ENCODE measurements at regions not wholly inside any gene's neighbourhood (a gene's known extent, or its start where the extent isn't known, plus 50 kb on each side); places are given as distances from the start of the nearest gene placed in this dataset.

DNA sequence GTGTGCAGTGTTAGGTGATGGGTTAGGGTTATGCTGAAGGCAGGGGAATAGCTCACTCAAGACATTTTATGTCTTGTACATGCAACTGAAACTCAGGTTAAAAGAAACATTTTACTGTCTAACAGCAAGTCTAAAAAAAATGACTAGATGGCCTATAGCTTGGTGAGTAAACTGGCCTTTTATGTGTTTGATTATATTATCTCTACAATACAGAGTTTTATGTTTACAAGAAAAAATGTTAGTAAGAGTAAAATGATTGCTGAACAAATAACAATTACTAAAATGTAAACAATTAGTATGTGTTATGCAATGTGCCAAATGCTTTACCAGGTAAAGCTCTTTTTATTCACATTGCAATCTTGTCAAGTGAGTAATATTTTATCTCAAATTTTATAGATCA lies 1039.6 kb downstream of the ROBO2 start:
- Histone ChIP-seq H3K4me1 (ENCODE audit: insufficient read depth, poor library complexity, severe bottlenecking) (no peaks in the 10 kb centered on the region), H3K27me3 (ENCODE audit: insufficient read depth, poor library complexity, severe bottlenecking) (no peaks in the 10 kb centered on the region), H3K4me3 (ENCODE audit: severe bottlenecking) (no peak overlapping the region), H3K36me3 (ENCODE audit: low read depth) (no peaks in the 10 kb centered on the region), H3K27ac (ENCODE audit: poor library complexity, severe bottlenecking) (no peak overlapping the region), H3K9me3 (ENCODE audit: severe bottlenecking) (no peaks in the 10 kb centered on the region)
- DNase-seq (ENCODE audit: low spot score) = no peak
- TF ChIP-seq, protein P1, sequence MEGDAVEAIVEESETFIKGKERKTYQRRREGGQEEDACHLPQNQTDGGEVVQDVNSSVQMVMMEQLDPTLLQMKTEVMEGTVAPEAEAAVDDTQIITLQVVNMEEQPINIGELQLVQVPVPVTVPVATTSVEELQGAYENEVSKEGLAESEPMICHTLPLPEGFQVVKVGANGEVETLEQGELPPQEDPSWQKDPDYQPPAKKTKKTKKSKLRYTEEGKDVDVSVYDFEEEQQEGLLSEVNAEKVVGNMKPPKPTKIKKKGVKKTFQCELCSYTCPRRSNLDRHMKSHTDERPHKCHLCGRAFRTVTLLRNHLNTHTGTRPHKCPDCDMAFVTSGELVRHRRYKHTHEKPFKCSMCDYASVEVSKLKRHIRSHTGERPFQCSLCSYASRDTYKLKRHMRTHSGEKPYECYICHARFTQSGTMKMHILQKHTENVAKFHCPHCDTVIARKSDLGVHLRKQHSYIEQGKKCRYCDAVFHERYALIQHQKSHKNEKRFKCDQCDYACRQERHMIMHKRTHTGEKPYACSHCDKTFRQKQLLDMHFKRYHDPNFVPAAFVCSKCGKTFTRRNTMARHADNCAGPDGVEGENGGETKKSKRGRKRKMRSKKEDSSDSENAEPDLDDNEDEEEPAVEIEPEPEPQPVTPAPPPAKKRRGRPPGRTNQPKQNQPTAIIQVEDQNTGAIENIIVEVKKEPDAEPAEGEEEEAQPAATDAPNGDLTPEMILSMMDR (IDR thresholded peaks at IDR 0.05; ENCODE audit: poor library complexity, severe bottlenecking) = no peak
- ATAC-seq (ENCODE audit: low read depth) = no peak

DNA sequence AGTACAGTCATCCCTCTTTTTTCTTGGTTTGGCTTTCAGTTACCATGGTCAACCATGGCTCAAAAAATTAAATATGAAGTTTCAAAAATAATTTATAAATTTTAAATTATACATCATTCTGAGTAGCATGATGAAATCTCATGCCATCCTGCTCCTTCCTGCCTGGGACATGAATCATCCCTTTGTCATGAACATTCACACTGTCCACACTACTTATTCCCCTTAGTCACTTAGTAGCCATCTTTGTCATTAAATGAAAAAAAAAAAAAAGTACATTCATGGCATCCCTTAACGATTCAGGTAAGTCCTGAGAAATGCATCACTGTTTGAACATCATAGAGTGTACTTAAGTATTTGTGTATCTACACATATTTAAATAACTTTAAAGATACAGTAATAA lies 1046.3 kb downstream of the ROBO2 start:
- Histone ChIP-seq H3K4me1 (ENCODE audit: insufficient read depth, poor library complexity, severe bottlenecking) (peaks cover 6% of the 10 kb centered on the region), H3K9me3 (ENCODE audit: severe bottlenecking) (no peaks in the 10 kb centered on the region), H3K4me3 (ENCODE audit: severe bottlenecking) (no peak overlapping the region), H3K36me3 (ENCODE audit: low read depth) (no peaks in the 10 kb centered on the region), H3K27me3 (ENCODE audit: insufficient read depth, poor library complexity, severe bottlenecking) (no peaks in the 10 kb centered on the region), H3K27ac (ENCODE audit: poor library complexity, severe bottlenecking) (no peak overlapping the region)
- TF ChIP-seq, protein P1 (IDR thresholded peaks at IDR 0.05; ENCODE audit: poor library complexity, severe bottlenecking) = no peak
- ATAC-seq (ENCODE audit: low read depth) (0 out of 3 replicates have a peak, but pooled peaks have one; percentile 53), DNase-seq (ENCODE audit: low spot score) (no peak)

DNA sequence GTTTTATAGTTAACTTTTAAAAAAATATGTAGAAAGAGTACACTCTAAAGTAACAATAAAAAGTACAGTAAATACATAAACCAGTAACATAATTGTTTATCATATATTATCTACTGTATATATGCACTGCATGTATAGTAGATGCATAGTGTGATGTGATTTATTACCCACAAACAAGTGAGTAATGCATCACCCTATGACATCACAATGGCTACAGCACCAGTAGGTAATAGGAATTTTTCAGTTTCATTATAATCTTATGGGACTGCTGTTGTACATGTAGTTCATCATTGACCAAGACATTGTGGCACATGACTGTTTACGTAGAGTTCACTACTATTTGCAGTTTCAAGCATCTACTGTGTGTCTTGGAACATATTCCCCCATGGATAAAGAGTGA lies 1047.2 kb downstream of the ROBO2 start:
- H3K9me3 ChIP-seq (ENCODE audit: severe bottlenecking) = no peaks in the 10 kb centered on the region
- peaks cover 6% of the 10 kb centered on the region for H3K4me1 ChIP-seq (ENCODE audit: insufficient read depth, poor library complexity, severe bottlenecking)
- H3K27me3 ChIP-seq (ENCODE audit: insufficient read depth, poor library complexity, severe bottlenecking) = no peaks in the 10 kb centered on the region
- ATAC-seq (ENCODE audit: low read depth) = no peak
- no peak overlapping the region for H3K4me3 ChIP-seq (ENCODE audit: severe bottlenecking)
- DNase-seq (ENCODE audit: low spot score) = no peak
- H3K27ac ChIP-seq (ENCODE audit: poor library complexity, severe bottlenecking) = no peak overlapping the region
- TF ChIP-seq, protein P1 (IDR thresholded peaks at IDR 0.05; ENCODE audit: poor library complexity, severe bottlenecking) = no peak
- no peaks in the 10 kb centered on the region for H3K36me3 ChIP-seq (ENCODE audit: low read depth)

DNA sequence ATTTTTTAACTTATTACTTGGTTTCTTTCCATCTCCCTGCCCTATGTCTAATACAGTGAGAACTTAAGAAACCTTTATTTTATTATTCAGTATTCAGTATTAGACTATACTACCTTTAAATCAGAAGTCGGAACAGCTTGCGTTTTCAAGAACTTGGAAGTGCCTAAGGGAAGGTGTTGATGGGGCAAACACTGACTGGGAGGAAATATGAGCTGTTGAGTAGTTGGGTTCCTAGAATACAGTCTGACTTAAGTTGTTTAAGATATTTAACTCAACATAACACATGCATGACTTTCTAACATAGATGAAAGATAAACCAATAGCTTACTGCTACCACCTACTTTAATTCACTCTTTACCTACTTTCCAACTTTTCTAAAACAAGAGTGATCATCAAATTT lies 1048.1 kb downstream of the ROBO2 start:
- Histone ChIP-seq H3K4me3 (ENCODE audit: severe bottlenecking) (no peak overlapping the region), H3K27ac (ENCODE audit: poor library complexity, severe bottlenecking) (no peak overlapping the region), H3K27me3 (ENCODE audit: insufficient read depth, poor library complexity, severe bottlenecking) (no peaks in the 10 kb centered on the region), H3K4me1 (ENCODE audit: insufficient read depth, poor library complexity, severe bottlenecking) (peaks cover 6% of the 10 kb centered on the region), H3K9me3 (ENCODE audit: severe bottlenecking) (no peaks in the 10 kb centered on the region), H3K36me3 (ENCODE audit: low read depth) (no peaks in the 10 kb centered on the region)
- ATAC-seq (ENCODE audit: low read depth) (no peak), DNase-seq (ENCODE audit: low spot score) (no peak)
- TF ChIP-seq, protein P1 (IDR thresholded peaks at IDR 0.05; ENCODE audit: poor library complexity, severe bottlenecking) = no peak

DNA sequence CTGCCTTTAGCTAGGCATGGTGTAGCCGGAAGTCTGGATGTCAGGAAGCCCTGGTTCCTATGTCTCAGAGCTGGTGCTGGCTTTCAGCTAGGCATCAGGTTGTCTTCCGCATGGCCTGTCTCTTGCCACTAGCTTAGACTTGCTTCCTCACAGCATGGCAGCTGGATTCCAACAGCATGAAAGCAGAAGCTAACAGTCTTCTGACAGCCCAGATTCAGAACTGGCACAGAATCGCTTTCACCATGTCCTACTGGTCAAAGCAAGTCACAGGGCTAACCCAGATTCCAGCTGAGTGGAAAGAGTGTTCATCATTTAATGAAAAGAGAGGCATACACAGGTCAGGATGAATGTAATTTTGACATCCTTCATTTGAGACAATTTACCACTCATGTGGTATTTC lies 1050.5 kb downstream of the ROBO2 start:
- H3K27ac ChIP-seq (ENCODE audit: poor library complexity, severe bottlenecking) = no peak overlapping the region
- H3K27me3 ChIP-seq (ENCODE audit: insufficient read depth, poor library complexity, severe bottlenecking) = no peaks in the 10 kb centered on the region
- no peaks in the 10 kb centered on the region for H3K36me3 ChIP-seq (ENCODE audit: low read depth)
- DNase-seq (ENCODE audit: low spot score) = no peak
- no peak overlapping the region for H3K4me3 ChIP-seq (ENCODE audit: severe bottlenecking)
- peaks cover 6% of the 10 kb centered on the region for H3K4me1 ChIP-seq (ENCODE audit: insufficient read depth, poor library complexity, severe bottlenecking)
- TF ChIP-seq, protein P1 (IDR thresholded peaks at IDR 0.05; ENCODE audit: poor library complexity, severe bottlenecking) = no peak
- H3K9me3 ChIP-seq (ENCODE audit: severe bottlenecking) = no peaks in the 10 kb centered on the region
- ATAC-seq (ENCODE audit: low read depth) = no peak
